Muscle layer of duodenum (tissue), 2 donors: ENCODE measurements at regions not wholly inside any gene's neighbourhood (a gene's known extent, or its start where the extent isn't known, plus 50 kb on each side); places are given as distances from the start of the nearest gene placed in this dataset.

ENCODE experiments used
- H3K27ac ChIP-seq: one replicate; pipeline ENCODE4 v1.7.0; 2013; ENCODE audit warnings: mild to moderate bottlenecking, low read length
- H3K27me3 ChIP-seq: one replicate; pipeline ENCODE4 v1.7.0; 2013; ENCODE audit warnings: low read depth, mild to moderate bottlenecking, control low read depth, low read length
- H3K36me3 ChIP-seq, 2 donors: one replicate each; pipeline ENCODE4 v1.7.0; 2013; ENCODE audit warnings: low read length in 2 of 2, control low read depth in 1 of 2, mild to moderate bottlenecking in 1 of 2; ENCODE audit not compliant: insufficient read depth in 2 of 2, control insufficient read depth in 1 of 2
- H3K4me1 ChIP-seq, 2 donors: one replicate each; pipeline ENCODE4 v1.7.0; 2013; ENCODE audit warnings: low read length in 2 of 2, mild to moderate bottlenecking in 2 of 2, control low read depth in 1 of 2, moderate library complexity in 1 of 2; ENCODE audit not compliant: insufficient read depth in 2 of 2, control insufficient read depth in 1 of 2
- H3K4me3 ChIP-seq, 2 donors: one replicate each; pipeline ENCODE4 v1.7.0; 2013; ENCODE audit warnings: low read length in 2 of 2, low read depth in 1 of 2, mild to moderate bottlenecking in 1 of 2
- H3K9me3 ChIP-seq, 2 donors: one replicate each; pipeline ENCODE4 v1.7.0; 2013; ENCODE audit warnings: low read length in 2 of 2, control low read depth in 1 of 2, mild to moderate bottlenecking in 1 of 2; ENCODE audit not compliant: control insufficient read depth in 1 of 2
- donor health status: healthy.

- H3K27me3 ChIP-seq: no peaks in the 10 kb centered on the region
- H3K36me3 ChIP-seq: no peaks in the 10 kb centered on the region
- H3K9me3 ChIP-seq: no peaks in the 10 kb centered on the region
- H3K4me1 ChIP-seq: no peaks in the 10 kb centered on the region
- no peak overlapping the region for H3K27ac ChIP-seq
- no peak overlapping the region for H3K4me3 ChIP-seq
These were observed 99.3 kb downstream of the GLUL start for GRCh38 chr1:182292193-182292741.

GRCh38 chr1:182291584-182292192 lies 99.9 kb downstream of the GLUL start:
- no peaks in the 10 kb centered on the region for H3K4me1 ChIP-seq
- H3K36me3 ChIP-seq: no peaks in the 10 kb centered on the region
- H3K27me3 ChIP-seq: no peaks in the 10 kb centered on the region
- no peaks in the 10 kb centered on the region for H3K9me3 ChIP-seq
- H3K27ac ChIP-seq: no peak overlapping the region
- H3K4me3 ChIP-seq: no peak overlapping the region

- no peaks in the 10 kb centered on the region for H3K9me3 ChIP-seq
- no peaks in the 10 kb centered on the region for H3K4me1 ChIP-seq
- peak overlapping the region; percentile 76 for H3K27ac ChIP-seq
- H3K36me3 ChIP-seq: no peaks in the 10 kb centered on the region
- no peaks in the 10 kb centered on the region for H3K27me3 ChIP-seq
- H3K4me3 ChIP-seq: no peak overlapping the region
These were observed 102.6 kb downstream of the GLUL start for GRCh38 chr1:182288749-182289604.

DNA sequence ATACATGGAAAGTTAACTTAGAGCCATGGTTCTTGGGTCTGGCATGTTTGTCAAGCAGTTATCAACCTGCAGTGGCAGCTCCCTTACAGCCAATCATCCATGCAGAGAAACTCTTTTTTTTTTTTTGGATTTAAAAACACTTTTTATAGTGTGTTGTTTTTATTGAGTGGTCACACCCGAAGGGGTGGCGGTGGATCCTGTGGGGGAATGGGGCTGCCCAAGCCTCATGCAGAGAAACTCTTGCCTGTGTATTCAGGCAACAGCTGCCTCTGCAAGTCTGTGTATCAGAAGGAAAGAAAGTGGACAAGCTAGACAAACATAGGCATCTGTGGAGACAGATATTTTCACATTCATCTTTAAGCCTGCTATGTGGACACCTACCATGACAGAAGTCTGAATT lies 104.8 kb downstream of the GLUL start:
- Histone ChIP-seq H3K36me3 (no peaks in the 10 kb centered on the region), H3K4me3 (no peak overlapping the region)

GRCh38 chr1:182283746-182284544 lies 107.6 kb downstream of the GLUL start:
- no peaks in the 10 kb centered on the region for H3K27me3 ChIP-seq

More for the DNA sequence above, 104.8 kb downstream of the GLUL start:
- Histone ChIP-seq H3K9me3 (no peaks in the 10 kb centered on the region), H3K4me1 (no peaks in the 10 kb centered on the region), H3K27ac (no peak overlapping the region), H3K27me3 (no peaks in the 10 kb centered on the region)

GRCh38 chr1:182281541-182281940 lies 110.0 kb downstream of the GLUL start:
- Histone ChIP-seq H3K27ac (no peak overlapping the region), H3K9me3 (no peaks in the 10 kb centered on the region), H3K4me3 (no peak overlapping the region), H3K4me1 (no peaks in the 10 kb centered on the region), H3K27me3 (no peaks in the 10 kb centered on the region), H3K36me3 (no peaks in the 10 kb centered on the region)

More at GRCh38 chr1:182283746-182284544, 107.6 kb downstream of the GLUL start:
- H3K4me3 ChIP-seq: no peak overlapping the region
- H3K27ac ChIP-seq: no peak overlapping the region
- no peaks in the 10 kb centered on the region for H3K9me3 ChIP-seq
- H3K36me3 ChIP-seq: no peaks in the 10 kb centered on the region
- no peaks in the 10 kb centered on the region for H3K4me1 ChIP-seq

DNA sequence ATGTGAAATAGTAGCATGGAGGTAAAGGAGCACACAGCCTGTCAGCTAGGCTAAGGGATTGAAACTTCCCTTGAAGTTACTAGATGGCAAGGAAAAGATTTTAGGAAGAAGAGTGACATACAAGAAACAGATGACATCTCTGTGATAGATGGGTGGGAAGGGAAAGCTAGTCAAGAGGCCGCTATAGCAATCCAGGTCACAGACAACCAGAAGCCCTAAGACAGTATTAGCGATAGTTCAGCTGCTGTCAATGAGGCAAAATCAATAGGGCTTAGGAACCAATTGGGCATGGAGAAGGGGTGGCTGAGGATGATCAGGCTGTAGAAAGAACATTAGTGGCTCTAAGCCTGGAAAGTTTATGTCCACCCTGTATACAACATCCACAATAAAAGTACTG lies 111.1 kb downstream of the GLUL start:
- H3K9me3 ChIP-seq: no peaks in the 10 kb centered on the region
- no peaks in the 10 kb centered on the region for H3K36me3 ChIP-seq
- H3K27ac ChIP-seq: no peak overlapping the region
- no peaks in the 10 kb centered on the region for H3K27me3 ChIP-seq
- no peak overlapping the region for H3K4me3 ChIP-seq
- H3K4me1 ChIP-seq: no peaks in the 10 kb centered on the region

GRCh38 chr1:182279724-182280503 lies 111.7 kb downstream of the GLUL start:
- H3K4me3 ChIP-seq: no peak overlapping the region
- no peaks in the 10 kb centered on the region for H3K27me3 ChIP-seq
- H3K36me3 ChIP-seq: no peaks in the 10 kb centered on the region
- H3K27ac ChIP-seq: no peak overlapping the region
- H3K4me1 ChIP-seq: no peaks in the 10 kb centered on the region
- no peaks in the 10 kb centered on the region for H3K9me3 ChIP-seq

GRCh38 chr1:182279302-182279701 lies 112.3 kb downstream of the GLUL start:
- H3K9me3 ChIP-seq: no peaks in the 10 kb centered on the region
- no peak overlapping the region for H3K4me3 ChIP-seq
- no peaks in the 10 kb centered on the region for H3K27me3 ChIP-seq
- no peaks in the 10 kb centered on the region for H3K4me1 ChIP-seq
- H3K36me3 ChIP-seq: no peaks in the 10 kb centered on the region
- no peak overlapping the region for H3K27ac ChIP-seq

DNA sequence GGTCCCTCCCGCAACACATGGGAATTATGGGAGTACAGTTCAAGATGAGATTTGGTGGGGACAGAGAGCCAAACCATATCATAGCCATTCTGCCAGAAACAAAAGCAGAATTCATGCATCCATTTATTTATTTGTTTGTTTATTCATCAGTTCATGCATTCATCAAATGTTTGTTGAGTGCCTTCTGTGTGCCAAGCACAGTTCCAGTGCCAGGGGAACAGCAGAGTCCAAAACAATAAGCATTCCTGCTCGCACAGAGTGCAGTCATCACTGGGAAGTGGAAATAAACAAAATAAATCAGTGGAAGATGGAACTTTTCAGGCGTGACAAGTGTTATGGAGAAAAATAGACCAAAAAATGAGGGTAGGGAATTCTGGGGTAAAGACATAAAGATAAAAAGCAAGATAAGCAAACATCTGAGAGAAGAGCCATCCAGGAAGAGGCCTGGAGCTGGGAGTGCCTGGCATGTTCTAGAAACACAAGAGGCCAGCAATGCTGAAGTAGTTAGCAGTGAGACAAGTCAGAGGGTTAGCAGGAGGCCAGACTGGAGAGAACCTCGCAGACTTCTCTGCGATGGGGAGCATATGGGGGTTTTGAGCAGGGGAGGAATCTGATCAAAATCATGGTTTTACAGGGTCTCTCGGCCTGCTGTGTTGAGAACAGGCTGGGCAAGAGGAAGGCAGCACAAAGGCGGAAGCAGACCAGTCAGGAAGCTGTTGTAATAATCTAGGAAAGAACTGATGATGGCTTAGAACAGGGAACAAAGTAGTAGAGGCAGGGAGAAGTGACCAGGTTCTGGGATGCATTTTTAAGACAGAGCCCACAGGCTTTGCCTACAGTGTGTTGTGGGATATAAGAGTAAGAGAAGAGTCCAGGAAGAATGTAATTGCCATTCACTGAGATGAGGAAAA lies 113.2 kb downstream of the GLUL start:
- Histone ChIP-seq H3K36me3 (no peaks in the 10 kb centered on the region), H3K9me3 (no peaks in the 10 kb centered on the region), H3K4me1 (no peaks in the 10 kb centered on the region), H3K27me3 (no peaks in the 10 kb centered on the region), H3K4me3 (no peak overlapping the region), H3K27ac (no peak overlapping the region)
